H1 (cell line): ENCODE measurements at regions not wholly inside any gene's neighbourhood (a gene's known extent, or its start where the extent isn't known, plus 50 kb on each side); places are given as distances from the start of the nearest gene placed in this dataset.
A peak's percentile ranks its signal among the peaks of the same experiment; 100 is the strongest.

Source experiments
- CTCF ChIA-PET: fragments of 300-600 bp; sonication (Branson Sonifier 250); formaldehyde crosslinking; loops from one replicate; lab custom pipeline; 2021; ENCODE audit not compliant: partially characterized antibody; lab: Charles Lee
- POLR2A ChIA-PET: fragments of 300-600 bp; sonication (Branson Sonifier 250); formaldehyde crosslinking; loops from one replicate; lab custom pipeline; 2021; ENCODE audit warnings: inconsistent platforms; ENCODE audit not compliant: partially characterized antibody; lab: Charles Lee
- DNase-seq, 2 experiments: peaks; one replicate each; pipeline versions ENCODE4 v3.0.0 to v3.0.0-alpha.2; 2010 to 2022; ENCODE audit warnings: low spot score in 2 of 2, low read depth in 1 of 2, mixed read lengths in 1 of 2
- FAIRE-seq: peaks from 2 replicates; lab custom pipeline; 2011; peaks lifted over from hg19 to GRCh38; lab: Jason Lieb, UNC
- H2AFZ ChIP-seq: 2 replicates; pipeline ENCODE4 v1.8.1; 2012; ENCODE audit warnings: low read length, inconsistent platforms
- H2AK5ac ChIP-seq: 2 replicates; pipeline ENCODE4 v1.6.1; 2013; ENCODE audit warnings: low read depth, low read length
- H2BK120ac ChIP-seq: replicated peaks from 2 replicates; pipeline ENCODE3; 2013; ENCODE audit warnings: low read depth, low read length, inconsistent platforms
- H2BK12ac ChIP-seq: 2 replicates; pipeline ENCODE4 v1.6.1; 2013; ENCODE audit warnings: low read depth, low read length
- H2BK15ac ChIP-seq: 2 replicates; pipeline ENCODE4 v1.6.1; 2013; ENCODE audit warnings: low read length
- H2BK20ac ChIP-seq: 2 replicates; pipeline ENCODE4 v1.6.1; 2013; ENCODE audit warnings: low read length
- H2BK5ac ChIP-seq: 2 replicates; pipeline ENCODE4 v1.6.1; 2013; ENCODE audit warnings: low read depth, low read length
- H3K14ac ChIP-seq: 2 replicates; pipeline ENCODE4 v1.6.1; 2013; ENCODE audit warnings: inconsistent platforms; ENCODE audit not compliant: insufficient read length
- H3K18ac ChIP-seq: 2 replicates; pipeline ENCODE4 v1.6.1; 2013; ENCODE audit warnings: low read length; ENCODE audit errors: extremely low read depth
- H3K23ac ChIP-seq: 2 replicates; pipeline ENCODE4 v1.6.1; 2013; ENCODE audit warnings: inconsistent platforms; ENCODE audit not compliant: insufficient read length
- H3K23me2 ChIP-seq: 2 replicates; pipeline ENCODE4 v1.6.1; 2013; ENCODE audit warnings: low read depth, low read length
- H3K27ac ChIP-seq: 2 replicates; pipeline ENCODE4 v1.6.1; 2011; ENCODE audit warnings: low read depth, low read length, inconsistent platforms
- H3K27me3 ChIP-seq, 4 experiments: replicated peaks in 1 of 4; 1 replicate in 1 of 4; 2 replicates in 3 of 4; pipeline versions ENCODE4 v1.6.1 to v1.8.1; 2011 to 2013; ENCODE audit warnings: low read length in 3 of 4, mild to moderate bottlenecking in 3 of 4, inconsistent platforms in 2 of 4, mixed read lengths in 2 of 4, moderate library complexity in 1 of 4; ENCODE audit not compliant: control insufficient read depth in 3 of 4, insufficient read depth in 3 of 4; ENCODE audit errors: extremely low read depth in 1 of 4
- H3K36me3 ChIP-seq, 4 experiments: 2 replicates each; pipeline versions ENCODE4 v1.6.1 to v1.8.1; 2011 to 2013; ENCODE audit warnings: mild to moderate bottlenecking in 4 of 4, low read length in 3 of 4, moderate library complexity in 2 of 4, control low read depth in 1 of 4, inconsistent platforms in 1 of 4; ENCODE audit not compliant: insufficient read depth in 4 of 4, control insufficient read depth in 2 of 4
- H3K4ac ChIP-seq: replicated peaks from 2 replicates; pipeline ENCODE3; 2013; ENCODE audit warnings: low read length, low read depth, mixed read lengths, inconsistent platforms; ENCODE audit not compliant: insufficient read length
- H3K4me1 ChIP-seq, 4 experiments: replicated peaks in 1 of 4; 1 replicate in 1 of 4; 2 replicates in 3 of 4; pipeline versions ENCODE4 v1.6.1 to v1.8.1; 2011 to 2013; ENCODE audit warnings: low read length in 3 of 4, inconsistent platforms in 2 of 4, mixed read lengths in 1 of 4; ENCODE audit not compliant: insufficient read depth in 4 of 4, control insufficient read depth in 3 of 4
- H3K4me2 ChIP-seq, 2 experiments: 2 replicates each; pipeline versions ENCODE4 v1.6.1 to v1.8.1; 2011 to 2013; ENCODE audit warnings: low read depth in 2 of 2, low read length in 2 of 2, control low read depth in 1 of 2, inconsistent platforms in 1 of 2, mild to moderate bottlenecking in 1 of 2; ENCODE audit not compliant: insufficient read depth in 1 of 2
- H3K4me3 ChIP-seq, 4 experiments: fragments of 200-600, 300-600 bp in 1 of 4; sonication (generic), shearing (Covaris generic), sonication (Bioruptor Twin) in 1 of 4; 2 replicates each; pipeline versions ENCODE4 v1.5.1 to v1.8.1; 2011 to 2016; ENCODE audit warnings: low read length in 4 of 4, low read depth in 3 of 4, control low read depth in 2 of 4, inconsistent platforms in 2 of 4, mild to moderate bottlenecking in 2 of 4, mixed read lengths in 1 of 4, moderate library complexity in 1 of 4; ENCODE audit not compliant: insufficient read depth in 2 of 4; ENCODE audit errors: extremely low read depth in 1 of 4
- H3K56ac ChIP-seq: replicated peaks from 2 replicates; pipeline ENCODE3; 2013; ENCODE audit warnings: low read depth, mild to moderate bottlenecking, mixed read lengths, low read length, inconsistent platforms; ENCODE audit not compliant: insufficient read length
- H3K79me1 ChIP-seq: 2 replicates; pipeline ENCODE4 v1.6.1; 2013; ENCODE audit warnings: low read depth, low read length, control low read depth
- H3K79me2 ChIP-seq, 2 experiments: 2 replicates each; pipeline versions ENCODE4 v1.6.1 to v1.8.1; 2012 to 2013; ENCODE audit warnings: low read length in 2 of 2, mild to moderate bottlenecking in 2 of 2, inconsistent platforms in 1 of 2; ENCODE audit not compliant: insufficient read depth in 2 of 2, control insufficient read depth in 1 of 2
- H3K9ac ChIP-seq, 4 experiments: replicated peaks in 1 of 4; 1 replicate in 1 of 4; 2 replicates in 3 of 4; pipeline versions ENCODE4 v1.6.1 to v1.8.1; 2011 to 2013; ENCODE audit warnings: low read depth in 3 of 4, low read length in 3 of 4, control low read depth in 2 of 4, mild to moderate bottlenecking in 2 of 4, moderate library complexity in 2 of 4, inconsistent platforms in 1 of 4; ENCODE audit errors: extremely low read depth in 1 of 4
- H3K9me3 ChIP-seq, 2 experiments: 2 replicates each; pipeline versions ENCODE4 v1.6.1 to v1.8.1; 2012 to 2013; ENCODE audit warnings: mild to moderate bottlenecking in 2 of 2, moderate library complexity in 2 of 2, control low read depth in 1 of 2, inconsistent platforms in 1 of 2, low read depth in 1 of 2, low read length in 1 of 2, mixed read lengths in 1 of 2; ENCODE audit not compliant: insufficient read depth in 2 of 2
- H4K20me1 ChIP-seq, 2 experiments: replicated peaks in 1 of 2; 2 replicates each; pipeline versions ENCODE3 to v1.8.1; 2011 to 2013; ENCODE audit warnings: inconsistent platforms in 2 of 2, low read length in 2 of 2, mild to moderate bottlenecking in 1 of 2; ENCODE audit not compliant: insufficient read depth in 2 of 2, control insufficient read depth in 1 of 2
- H4K5ac ChIP-seq: 2 replicates; pipeline ENCODE4 v1.6.1; 2013; ENCODE audit warnings: low read length, low read depth, mixed read lengths, inconsistent platforms; ENCODE audit not compliant: insufficient read length
- H4K8ac ChIP-seq: 2 replicates; pipeline ENCODE4 v1.8.0; 2013; ENCODE audit warnings: mild to moderate bottlenecking, moderate library complexity, low read length, inconsistent platforms; ENCODE audit not compliant: insufficient read depth; ENCODE audit errors: extremely low read depth
- H4K91ac ChIP-seq: replicated peaks from 2 replicates; pipeline ENCODE3; 2013; ENCODE audit warnings: low read length, mixed read lengths, inconsistent platforms; ENCODE audit not compliant: insufficient read length
- ASH2L ChIP-seq: fragments of 200-600, 300-600 bp; sonication (generic); IDR thresholded peaks from one replicate; pipeline ENCODE4 v1.7.1; 2017; ENCODE audit warnings: low read length
- EZH2 ChIP-seq: fragments of 200-600 bp; sonication (generic); IDR thresholded peaks from 2 replicates; pipeline ENCODE4 v1.7.1; 2012; ENCODE audit warnings: low read depth, mild to moderate bottlenecking, moderate library complexity, low read length, inconsistent platforms; ENCODE audit not compliant: severe bottlenecking
- MAX ChIP-seq: IDR thresholded peaks from 2 replicates; pipeline ENCODE4 v1.6.1; 2012; ENCODE audit warnings: inconsistent platforms
- RAD21 ChIP-seq, 2 experiments: IDR thresholded peaks in 1 of 2; conservative IDR thresholded peaks in 1 of 2; 2 replicates each; pipeline ENCODE4 v1.6.1; 2011; ENCODE audit warnings: low read depth in 2 of 2, low read length in 2 of 2, improper control_type of control experiment in 1 of 2, inconsistent platforms in 1 of 2, mild to moderate bottlenecking in 1 of 2, moderate library complexity in 1 of 2
- SAP30 ChIP-seq: fragments of 300-600 bp; sonication (generic); IDR thresholded peaks from 2 replicates; pipeline ENCODE4 v1.7.1; 2012; ENCODE audit warnings: low read length, moderate library complexity, mild to moderate bottlenecking, inconsistent platforms; ENCODE audit not compliant: insufficient read depth, insufficient replicate concordance
- SIN3A ChIP-seq, 2 experiments: IDR thresholded peaks in 1 of 2; conservative IDR thresholded peaks in 1 of 2; 2 replicates each; pipeline ENCODE4 v1.6.1; 2011 to 2012; ENCODE audit warnings: low read length in 2 of 2, improper control_type of control experiment in 1 of 2, low read depth in 1 of 2, mild to moderate bottlenecking in 1 of 2
- SRF ChIP-seq: IDR thresholded peaks from 2 replicates; pipeline ENCODE4 v1.6.1; 2011; ENCODE audit warnings: mild to moderate bottlenecking, low read depth, low read length, moderate library complexity
- TAF7 ChIP-seq: optimal IDR thresholded peaks from 2 replicates; pipeline ENCODE3; 2011; ENCODE audit warnings: low read depth, mild to moderate bottlenecking, inconsistent platforms, low read length, moderate library complexity, borderline replicate concordance
- TEAD4 ChIP-seq: IDR thresholded peaks from 2 replicates; pipeline ENCODE4 v1.6.1; 2012; ENCODE audit warnings: low read depth, low read length, inconsistent platforms, mixed read lengths
- USF2 ChIP-seq: IDR thresholded peaks from 2 replicates; pipeline ENCODE4 v1.6.1; 2011; ENCODE audit warnings: low read length, improper control_type of control experiment
- WGBS, 2 experiments: shearing (Covaris generic) in 1 of 2; methylation state at CpG; one replicate each; pipeline versions ENCODE4 v1.1.6 to v1.1.7; 2013 to 2015; ENCODE audit warnings: low lambda C conversion rate in 2 of 2, mixed read lengths in 2 of 2, inconsistent platforms in 1 of 2, low coverage in 1 of 2, missing lambda C conversion rate in 1 of 2; ENCODE audit not compliant: insufficient replicate concordance in 2 of 2, insufficient coverage in 1 of 2, insufficient read length in 1 of 2; ENCODE audit errors: extremely low coverage in 1 of 2, missing lambda C conversion rate in 1 of 2; 5-methylcytosine and 5-hydroxymethylcytosine counted together

GRCh38 chr1:58290685-58291372 lies 255.7 kb downstream of the OMA1 start:
- H2BK20ac ChIP-seq = no peak overlapping the region
- peak; percentile 83 for FAIRE-seq
- no peak overlapping the region for H2BK12ac ChIP-seq
- H2BK5ac ChIP-seq = no peak overlapping the region
- H3K18ac ChIP-seq = no peak overlapping the region
- no peak overlapping the region for H3K23ac ChIP-seq
- no peak overlapping the region for H3K14ac ChIP-seq
- no peaks in the 10 kb centered on the region for H3K9me3 ChIP-seq
- no peak overlapping the region for H2BK15ac ChIP-seq
- no peaks in the 10 kb centered on the region for H3K27me3 ChIP-seq
- no peaks in the 10 kb centered on the region for H3K36me3 ChIP-seq
- no peak overlapping the region for H4K8ac ChIP-seq
- no peak overlapping the region for H4K91ac ChIP-seq
- no peak overlapping the region for H3K9ac ChIP-seq
- H3K23me2 ChIP-seq = no peaks in the 10 kb centered on the region; the same call in 1 of the 2 replicates
- no peak overlapping the region for H3K4me2 ChIP-seq
- POLR2A ChIA-PET = no interaction called here
- WGBS, 2 experiments = 51% methylated on average over 6 of the region's 6 CpGs; no CpG with 5 or more reads in 1 of the 2 experiments
- H2AFZ ChIP-seq = no peak overlapping the region
- no peaks in the 10 kb centered on the region for H3K79me1 ChIP-seq
- TF ChIP-seq SAP30 (peak; percentile 85), EZH2 (no peak), USF2 (peak; percentile 75), SIN3A (conservative IDR thresholded peaks at IDR 0.05 in 1 of 2, IDR thresholded peaks at IDR 0.05 in 1 of 2; ENCODE audit: low read depth in 1 of 2, low read length in 2 of 2) (peak; percentile 98 to 99), SRF (no peak), RAD21 (IDR thresholded peaks at IDR 0.05 in 1 of 2, conservative IDR thresholded peaks at IDR 0.05 in 1 of 2; ENCODE audit: low read depth in 2 of 2, low read length in 2 of 2) (peak in 1 of 2 experiments; percentile 30; a peak in 1 of 4 replicates), MAX (peak; percentile 98), ASH2L (no peak), TAF7 (peak; percentile 20), TEAD4 (peak; percentile 83)
- TF ChIP-seq, all 59 proteins: peak for 7
- DNase-seq = peak; percentile 9 to 74
- Histone ChIP-seq H3K4me3 (no peak overlapping the region), H3K27ac (no peak overlapping the region), H3K4me1 (no peaks in the 10 kb centered on the region), H3K79me2 (no peaks in the 10 kb centered on the region), H2BK120ac (no peak overlapping the region), H4K20me1 (no peaks in the 10 kb centered on the region), H2AK5ac (no peak overlapping the region), H3K56ac (no peak overlapping the region), H4K5ac (no peak overlapping the region), H3K4ac (no peak overlapping the region)
- CTCF ChIA-PET = interaction anchor here (1.0 to 1.6 kb wide), 3 partner anchors 8 to 15 kb away, joined by 4 read pairs; no protein-coding TSS in a partner anchor
